ENCODE measurements at regions not wholly inside any gene's neighbourhood (a gene's known extent, or its start where the extent isn't known, plus 50 kb on each side); places are given as distances from the start of the nearest gene placed in this dataset.
"Not testable (repeated sequence)": the region's sequence is repeated elsewhere in the genome, so short reads cannot be mapped to it uniquely, and the experiment has no call there.

DNA sequence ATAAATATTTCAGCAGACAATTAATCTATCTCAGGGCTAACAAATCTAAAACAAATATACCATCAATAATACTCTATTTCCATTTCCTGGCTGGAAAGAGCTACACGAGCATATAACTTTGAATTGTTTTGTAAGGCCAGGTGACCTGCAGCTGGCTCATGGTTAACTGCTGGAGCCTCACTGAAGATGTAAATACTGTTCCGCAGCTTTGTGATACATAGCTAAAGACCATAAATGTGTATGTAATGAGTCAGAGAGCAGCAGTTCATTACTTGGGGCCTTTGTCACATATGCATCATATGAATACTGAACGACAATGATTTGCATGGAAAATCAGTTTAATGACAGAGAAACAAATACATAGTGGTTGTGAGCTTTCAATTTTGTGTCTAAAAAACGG, 109.4 kb upstream of the CCN2 start:
- H3K36me3 Mint-ChIP-seq: no peaks in the 10 kb centered on the region
- no peak for DNase-seq (ENCODE audit: low spot score in 2 of 2)
- no peak overlapping the region for H3K27ac Mint-ChIP-seq
- H3K9me3 Mint-ChIP-seq: peaks cover 0 to 8% of the 10 kb centered on the region in 2 donors
- ATAC-seq: no peak

DNA sequence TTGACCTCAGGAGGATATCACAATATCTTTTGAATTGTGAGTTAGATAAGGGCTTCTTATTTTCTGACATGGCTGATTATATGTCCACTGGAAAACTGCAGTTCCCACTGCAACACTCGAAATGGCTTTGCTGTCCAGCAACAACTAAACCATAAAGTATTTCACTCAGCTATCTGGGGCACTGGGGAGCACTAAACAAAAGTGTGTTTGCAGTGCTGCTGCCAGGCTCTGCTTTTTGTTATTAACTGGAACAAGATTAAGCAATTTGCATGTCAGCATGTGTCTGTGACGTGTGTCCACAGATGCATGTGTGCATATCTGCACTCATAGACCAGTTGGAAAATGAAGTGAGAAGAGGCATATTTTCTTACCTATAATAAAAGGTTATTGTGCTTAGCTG, 107.8 kb upstream of the CCN2 start:
- Mint-ChIP-seq H3K9me3 (peaks cover 0 to 10% of the 10 kb centered on the region in 2 donors), H3K27ac (no peak overlapping the region), H3K36me3 (no peaks in the 10 kb centered on the region)
- DNase-seq (ENCODE audit: low spot score in 2 of 2): no peak
- no peak for ATAC-seq

DNA sequence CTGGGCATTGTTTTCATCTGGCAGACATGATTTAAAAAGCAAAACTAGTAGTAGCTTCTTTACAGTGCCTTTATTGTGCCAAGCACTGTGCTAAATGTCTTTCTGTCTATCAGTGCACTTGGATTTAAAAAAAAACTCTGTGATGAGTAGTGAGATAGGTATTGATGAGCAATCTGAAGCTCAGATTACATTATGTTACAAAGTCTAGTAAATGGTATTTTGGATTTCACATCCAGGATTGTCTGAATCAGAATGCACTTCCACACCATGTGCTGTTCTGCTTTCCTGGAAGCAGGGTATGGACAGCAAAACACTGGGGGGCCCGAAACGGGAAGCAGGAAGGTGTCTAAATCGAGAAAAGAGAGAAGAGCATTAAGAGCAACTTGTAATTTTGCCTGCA, 103.4 kb upstream of the CCN2 start:
- no peaks in the 10 kb centered on the region for H3K36me3 Mint-ChIP-seq
- peaks cover 0 to 10% of the 10 kb centered on the region in 2 donors for H3K9me3 Mint-ChIP-seq
- H3K27ac Mint-ChIP-seq: no peak overlapping the region
- ATAC-seq (no peak), DNase-seq (ENCODE audit: low spot score in 2 of 2) (no peak)

DNA sequence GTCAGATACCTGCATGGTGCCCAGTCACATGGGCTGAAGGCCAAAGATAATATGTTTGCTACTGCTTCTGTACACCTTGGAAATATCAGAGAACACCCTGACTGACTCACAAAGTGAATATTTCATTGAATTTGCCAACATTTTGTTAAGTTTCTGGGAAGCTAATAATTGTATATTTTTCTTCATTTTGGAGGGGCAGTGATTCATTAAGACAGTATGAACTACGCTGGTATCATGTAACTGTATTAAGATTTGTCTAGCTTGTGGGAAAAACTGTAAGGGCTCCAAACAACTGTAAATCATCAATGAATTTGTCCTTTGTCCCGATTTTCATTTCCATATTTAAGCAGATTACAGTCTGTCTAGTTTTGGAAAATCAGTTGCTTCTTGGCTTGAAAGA, 102.3 kb upstream of the CCN2 start:
- Mint-ChIP-seq H3K36me3 (no peaks in the 10 kb centered on the region), H3K9me3 (peaks cover 0 to 10% of the 10 kb centered on the region in 2 donors), H3K27ac (no peak overlapping the region)
- DNase-seq (ENCODE audit: low spot score in 2 of 2) (no peak), ATAC-seq (no peak)

DNA sequence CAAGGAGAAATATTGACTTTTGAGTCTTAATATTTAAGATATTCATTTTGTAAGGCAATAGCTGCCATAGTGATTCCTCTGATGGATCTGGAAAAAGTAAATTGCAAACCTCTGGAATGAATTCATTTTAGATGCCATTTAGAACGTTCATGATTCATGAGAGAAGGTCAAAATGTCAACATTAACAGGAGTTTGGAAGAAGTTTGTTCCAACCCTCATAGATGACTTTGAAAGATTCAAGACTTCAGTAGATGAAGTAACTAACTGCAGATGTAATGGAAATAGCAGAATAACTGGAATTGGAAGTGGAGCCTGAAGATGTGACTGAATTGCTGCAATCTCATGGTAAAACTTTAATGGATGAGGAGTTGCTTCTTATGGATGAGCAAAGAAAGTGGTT, 100.9 kb upstream of the CCN2 start:
- ATAC-seq (no peak), DNase-seq (ENCODE audit: low spot score in 2 of 2) (no peak)
- Mint-ChIP-seq H3K27ac (no peak overlapping the region), H3K9me3 (peaks cover 0 to 8% of the 10 kb centered on the region in 2 donors), H3K36me3 (no peaks in the 10 kb centered on the region)

DNA sequence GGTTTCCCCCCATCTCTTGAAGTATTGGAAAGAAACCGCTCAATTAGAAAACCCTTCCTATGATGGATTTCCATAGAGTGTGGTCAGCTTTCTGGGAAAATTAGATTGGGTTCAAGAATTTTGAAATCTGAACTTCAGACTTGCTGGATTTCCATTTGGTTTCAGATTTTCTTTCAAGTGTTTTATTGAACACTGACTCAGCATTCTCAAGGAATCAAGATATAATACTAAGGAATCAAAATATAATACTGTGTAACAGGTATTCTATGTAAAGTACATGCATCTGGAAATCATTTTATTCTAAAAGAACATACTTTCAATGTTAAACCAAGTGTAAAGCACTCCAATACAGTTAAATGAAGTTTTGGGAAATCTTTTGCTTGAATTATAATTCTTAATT, 94.7 kb upstream of the CCN2 start:
- ATAC-seq: no peak
- Mint-ChIP-seq H3K9me3 (no peaks in the 10 kb centered on the region), H3K36me3 (no peaks in the 10 kb centered on the region)

DNA sequence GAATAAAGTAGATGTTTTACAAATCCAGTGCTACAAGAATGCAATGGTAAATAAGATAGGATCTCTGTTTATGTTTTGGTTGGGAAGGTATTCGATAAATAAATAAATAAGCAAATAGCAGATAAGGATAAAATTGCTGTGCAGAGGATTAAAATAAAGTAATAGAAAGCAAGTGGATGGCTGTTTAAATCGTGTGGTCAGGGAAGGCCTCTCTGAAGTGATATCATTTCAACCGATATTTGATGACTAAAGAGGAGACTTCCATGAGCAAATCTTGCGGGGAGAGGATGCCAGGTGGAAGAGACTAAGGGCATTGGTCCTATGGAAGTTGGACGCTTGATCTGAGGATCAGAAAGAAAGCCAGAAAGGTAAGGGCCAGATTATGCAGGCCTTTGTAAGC, 92.0 kb upstream of the CCN2 start:
- no peak for ATAC-seq
- DNase-seq (ENCODE audit: low spot score in 2 of 2): no peak
- Mint-ChIP-seq H3K9me3 (no peaks in the 10 kb centered on the region), H3K27ac (no peak overlapping the region), H3K36me3 (no peaks in the 10 kb centered on the region)

More for the DNA sequence above, 94.7 kb upstream of the CCN2 start:
- DNase-seq (ENCODE audit: low spot score in 2 of 2): no peak
- no peak overlapping the region for H3K27ac Mint-ChIP-seq

DNA sequence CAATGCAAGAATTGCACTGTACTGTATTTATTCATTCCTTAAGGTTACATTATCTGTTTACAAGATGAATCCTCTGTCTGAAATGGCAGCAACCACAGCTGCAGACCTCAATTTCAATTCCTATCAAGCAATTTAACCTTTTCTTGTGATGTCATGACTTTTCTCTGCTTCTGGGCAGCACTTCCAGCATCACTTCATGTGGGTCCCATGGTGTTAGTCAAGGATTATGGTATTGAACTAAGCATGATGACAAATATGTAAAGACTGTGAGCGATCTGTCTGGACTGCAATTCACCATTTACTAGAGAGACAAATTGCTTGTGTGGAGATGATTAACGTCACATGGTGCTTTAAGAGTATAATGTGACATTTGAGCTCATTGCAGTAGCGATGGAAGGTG, 90.5 kb upstream of the CCN2 start:
- H3K27ac Mint-ChIP-seq: no peak overlapping the region
- no peaks in the 10 kb centered on the region for H3K9me3 Mint-ChIP-seq
- H3K36me3 Mint-ChIP-seq: no peaks in the 10 kb centered on the region
- no peak for DNase-seq (ENCODE audit: low spot score in 2 of 2)
- ATAC-seq: no peak

DNA sequence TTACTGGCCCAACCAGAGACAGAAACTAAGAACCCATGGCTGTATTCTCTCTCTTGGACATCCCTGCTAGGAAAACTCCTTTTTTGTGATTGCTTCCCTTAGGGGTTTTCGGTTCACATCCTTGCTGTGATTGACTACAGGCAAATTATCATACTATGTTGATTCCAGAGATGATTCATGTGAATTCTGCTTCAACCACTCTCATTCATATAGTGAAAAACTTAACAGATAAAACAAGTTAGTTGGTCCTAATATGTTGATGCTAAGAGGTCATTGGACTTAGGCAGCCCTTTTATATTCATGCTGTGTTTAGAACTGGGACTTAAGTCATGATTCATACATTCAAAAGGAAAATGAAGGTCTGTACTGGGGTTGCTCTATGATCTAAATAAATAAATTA, 76.9 kb upstream of the CCN2 start:
- DNase-seq (ENCODE audit: low spot score in 2 of 2) (no peak), ATAC-seq (no peak)

DNA sequence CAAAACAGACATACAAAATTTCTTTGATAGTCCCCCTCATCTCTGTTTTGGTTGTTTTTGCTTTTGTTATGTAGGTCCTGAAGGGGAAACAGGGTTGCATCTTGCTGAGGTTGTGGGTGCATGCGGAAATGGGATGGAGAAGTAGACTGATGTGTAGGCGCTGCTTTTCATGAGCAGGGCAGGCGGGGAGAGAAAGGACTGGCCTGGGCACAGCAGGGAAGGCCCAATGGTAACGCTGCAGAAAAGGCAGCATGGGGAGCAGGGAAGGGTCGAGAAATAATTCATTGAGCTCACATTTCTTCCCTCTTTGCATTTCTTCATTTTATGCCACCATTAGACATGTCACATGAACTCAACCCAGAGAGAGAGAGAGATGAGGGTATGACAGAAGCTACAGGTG, 74.3 kb upstream of the CCN2 start:
- Mint-ChIP-seq H3K9me3 (no peaks in the 10 kb centered on the region), H3K36me3 (no peaks in the 10 kb centered on the region), H3K27ac (no peak overlapping the region)
- ATAC-seq (no peak), DNase-seq (ENCODE audit: low spot score in 2 of 2) (no peak)

More for the DNA sequence above, 76.9 kb upstream of the CCN2 start:
- Mint-ChIP-seq H3K36me3 (no peaks in the 10 kb centered on the region), H3K27ac (no peak overlapping the region), H3K9me3 (no peaks in the 10 kb centered on the region)

DNA sequence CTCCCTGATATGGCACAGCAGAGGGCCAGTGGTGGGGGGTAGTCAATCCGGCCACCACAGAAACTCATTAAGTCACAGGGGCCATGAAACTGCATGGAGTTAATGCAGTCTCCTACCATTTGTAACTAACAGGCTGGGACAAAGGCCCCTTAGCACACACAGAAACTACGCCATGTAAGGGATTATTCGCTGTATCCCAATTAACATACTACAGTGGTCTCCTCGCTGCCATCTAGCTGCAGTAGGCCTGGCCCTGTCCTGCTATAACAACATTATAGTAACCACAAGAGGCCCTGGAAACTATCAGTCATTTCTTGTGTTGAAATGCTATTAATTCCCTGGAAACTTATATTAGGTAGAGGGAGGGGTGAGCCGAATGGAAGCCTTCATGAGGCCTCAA, 72.3 kb upstream of the CCN2 start:
- Mint-ChIP-seq H3K36me3 (no peaks in the 10 kb centered on the region), H3K9me3 (no peaks in the 10 kb centered on the region), H3K27ac (no peak overlapping the region)
- no peak for DNase-seq (ENCODE audit: low spot score in 2 of 2)
- no peak for ATAC-seq

DNA sequence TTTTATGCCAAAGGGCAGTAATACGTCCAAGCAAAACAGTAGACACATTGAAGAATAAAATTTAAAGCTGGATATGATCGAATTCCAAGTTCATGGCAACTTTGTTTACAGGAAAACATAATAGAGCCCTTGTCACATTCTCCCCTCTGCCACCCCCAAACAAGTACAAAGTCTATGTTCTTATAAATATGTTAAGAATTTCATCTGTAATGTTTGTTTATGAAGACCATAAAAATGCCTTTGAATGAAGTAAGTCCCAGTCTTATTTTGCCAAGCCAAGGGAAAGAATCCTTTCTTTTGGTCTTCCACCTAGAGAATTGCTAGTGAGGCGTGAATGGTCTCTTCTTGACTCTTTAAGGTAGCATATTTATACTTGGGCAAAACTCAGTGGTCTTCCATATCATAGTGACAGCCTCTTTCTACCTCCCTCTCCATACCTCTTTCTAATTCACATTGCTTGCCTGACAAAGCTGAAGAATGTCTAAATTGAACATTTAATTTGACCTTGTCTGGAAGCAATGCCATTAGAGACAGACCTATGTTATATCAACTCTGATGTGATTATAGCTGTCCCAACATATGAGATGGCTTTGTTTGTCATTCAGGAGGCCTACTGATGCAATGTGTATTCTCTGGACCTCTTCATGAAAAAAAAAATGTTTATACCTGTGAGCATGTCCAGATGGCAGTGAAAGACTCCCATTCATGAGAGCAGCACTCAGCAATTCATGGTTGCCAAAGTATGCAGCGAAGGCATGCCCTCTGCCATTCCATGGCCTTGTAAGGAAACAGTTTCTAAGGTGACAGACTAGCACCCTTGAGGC, 70.6 kb upstream of the CCN2 start:
- Mint-ChIP-seq H3K36me3 (no peaks in the 10 kb centered on the region), H3K27ac (no peak overlapping the region), H3K9me3 (no peaks in the 10 kb centered on the region)
- ATAC-seq (no peak), DNase-seq (ENCODE audit: low spot score in 2 of 2) (no peak)

DNA sequence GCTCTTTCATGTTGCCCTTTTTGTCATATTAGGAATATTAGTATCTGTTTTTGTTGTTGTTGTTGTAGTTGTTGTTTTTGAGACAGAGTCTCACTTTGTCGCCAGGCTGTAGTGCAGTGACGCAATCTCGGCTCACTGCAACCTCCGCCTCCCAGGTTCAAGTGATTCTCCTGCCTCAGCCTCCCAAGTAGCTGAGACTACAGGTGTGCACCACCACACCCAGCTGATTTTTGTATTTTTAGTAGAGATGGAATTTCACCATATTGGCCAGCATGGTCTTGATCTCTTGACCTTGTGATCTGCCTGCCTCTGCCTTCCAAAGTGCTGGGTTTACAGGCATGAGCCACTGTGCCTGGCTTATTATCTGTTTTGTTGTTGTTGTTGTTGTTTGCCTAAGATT, 69.7 kb upstream of the CCN2 start:
- not testable (repeated sequence) for H3K27ac Mint-ChIP-seq; H3K36me3 Mint-ChIP-seq; DNase-seq (ENCODE audit: low spot score in 2 of 2); ATAC-seq; H3K9me3 Mint-ChIP-seq

DNA sequence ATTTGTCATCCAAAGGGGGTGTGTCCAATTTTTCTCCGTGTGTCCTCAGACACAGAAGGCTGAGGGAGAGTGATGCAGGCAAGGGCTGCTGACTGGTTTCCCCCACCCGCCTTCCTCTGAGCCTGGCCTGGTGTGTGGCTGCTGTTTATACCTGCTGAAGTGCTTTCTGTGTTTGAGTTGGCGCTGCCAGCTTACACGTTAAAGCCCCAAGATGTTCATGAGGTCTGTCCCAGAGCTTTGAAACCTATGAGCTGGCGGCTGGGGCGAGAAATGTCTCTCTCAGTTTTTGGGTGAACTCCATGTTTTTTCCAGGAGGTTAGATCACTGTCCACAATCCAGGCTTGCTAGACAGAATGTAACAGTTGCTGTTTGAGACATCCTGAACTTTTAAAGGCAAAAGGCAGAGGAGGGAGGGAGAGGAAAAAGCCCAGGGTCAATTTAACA, 69.0 kb upstream of the CCN2 start:
- DNase-seq (ENCODE audit: low spot score in 2 of 2) (no peak), ATAC-seq (no peak)
- Mint-ChIP-seq H3K9me3 (no peaks in the 10 kb centered on the region), H3K27ac (no peak overlapping the region), H3K36me3 (no peaks in the 10 kb centered on the region)

DNA sequence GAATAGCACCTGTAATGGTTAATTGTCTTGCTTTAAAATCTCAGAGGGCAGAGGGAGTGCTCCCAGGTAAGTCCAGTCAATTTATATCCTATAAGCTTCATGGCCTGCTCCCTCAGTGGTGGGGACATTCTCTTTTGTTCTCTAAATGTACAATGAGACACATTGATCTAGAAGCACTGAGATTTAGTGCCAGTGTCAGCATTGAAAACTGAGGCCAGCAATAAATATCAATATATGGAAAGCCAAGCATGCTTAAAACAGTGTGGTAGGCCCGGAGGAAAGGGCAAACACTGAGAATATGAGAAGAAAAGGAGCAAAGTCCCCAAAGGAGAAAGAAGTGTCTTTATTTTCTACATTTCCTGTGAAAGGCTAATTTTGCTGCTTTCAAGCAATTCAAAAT, 68.4 kb upstream of the CCN2 start:
- H3K27ac Mint-ChIP-seq: no peak overlapping the region
- no peaks in the 10 kb centered on the region for H3K9me3 Mint-ChIP-seq
- H3K36me3 Mint-ChIP-seq: no peaks in the 10 kb centered on the region
- ATAC-seq: no peak
- no peak for DNase-seq (ENCODE audit: low spot score in 2 of 2)

DNA sequence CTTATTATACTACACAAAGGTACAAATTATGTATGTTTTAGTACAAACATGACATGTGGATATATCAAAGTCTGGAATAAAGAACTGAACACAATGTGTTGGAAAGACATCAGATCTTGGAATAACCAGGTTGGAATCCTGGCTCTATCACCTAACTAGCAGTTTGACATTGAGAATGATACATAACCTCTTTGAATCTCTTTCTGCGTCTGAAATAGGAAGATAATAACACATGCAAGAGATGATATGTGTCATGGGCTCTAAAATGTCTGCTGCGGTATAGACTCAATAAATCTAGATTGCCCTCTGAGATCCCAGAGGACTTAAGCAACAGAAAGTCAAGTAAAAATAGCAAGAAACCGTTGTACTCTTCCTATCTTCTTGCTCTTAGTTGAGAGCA, 66.8 kb upstream of the CCN2 start:
- Mint-ChIP-seq H3K9me3 (no peaks in the 10 kb centered on the region), H3K27ac (no peak overlapping the region), H3K36me3 (no peaks in the 10 kb centered on the region)
- no peak for ATAC-seq
- no peak for DNase-seq (ENCODE audit: low spot score in 2 of 2)

DNA sequence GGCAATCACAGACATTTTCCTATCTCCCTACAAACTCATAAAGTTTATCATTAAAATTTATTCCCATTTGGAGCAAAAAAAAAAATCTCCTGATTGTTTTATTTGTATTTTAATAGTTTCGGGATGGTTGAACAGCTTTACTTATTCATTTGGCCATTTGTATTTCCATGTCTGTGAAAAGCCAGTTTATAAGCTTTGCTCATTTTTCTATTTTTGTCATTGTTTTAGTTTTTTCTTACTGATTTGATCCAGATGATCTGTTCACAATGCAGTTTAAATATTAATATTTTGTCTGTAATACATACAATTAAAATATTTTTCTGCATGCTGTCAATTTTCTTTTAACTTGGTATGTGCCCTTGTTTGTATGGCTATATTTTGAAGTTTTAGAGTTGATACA, 65.2 kb upstream of the CCN2 start:
- H3K36me3 Mint-ChIP-seq: no peaks in the 10 kb centered on the region
- DNase-seq (ENCODE audit: low spot score in 2 of 2) (no peak), ATAC-seq (no peak)
- H3K27ac Mint-ChIP-seq: no peak overlapping the region
- H3K9me3 Mint-ChIP-seq: no peaks in the 10 kb centered on the region

DNA sequence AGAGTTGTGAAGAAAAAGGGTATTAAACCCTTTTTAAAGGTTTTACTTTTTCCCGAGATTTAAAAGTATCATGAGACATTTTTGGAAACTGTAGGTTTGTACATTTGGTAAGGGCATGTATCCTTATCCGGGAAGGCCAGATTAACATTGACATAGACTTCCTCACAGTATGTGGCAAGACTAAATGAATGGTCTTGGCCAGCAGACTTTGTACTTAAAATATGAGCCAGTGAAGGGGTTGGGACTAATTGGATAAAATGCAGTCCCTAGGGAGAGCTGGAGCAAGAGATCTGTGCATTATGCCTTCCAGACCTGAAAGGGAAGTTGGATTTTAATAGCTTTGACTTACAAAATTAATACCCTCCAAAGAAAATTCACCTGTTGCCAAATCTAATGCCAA, 60.4 kb upstream of the CCN2 start:
- no peak for DNase-seq (ENCODE audit: low spot score in 2 of 2)
- no peaks in the 10 kb centered on the region for H3K9me3 Mint-ChIP-seq
- ATAC-seq: no peak
- no peak overlapping the region for H3K27ac Mint-ChIP-seq
- no peaks in the 10 kb centered on the region for H3K36me3 Mint-ChIP-seq
